HG03139 (cell line): ENCODE measurements at regions not wholly inside any gene's neighbourhood (a gene's known extent, or its start where the extent isn't known, plus 50 kb on each side); places are given as distances from the start of the nearest gene placed in this dataset.

Source experiments
- ATAC-seq: cut with Tn5 transposase; IDR thresholded peaks from one replicate; pipeline ENCODE4 v1.9.1; 2021; ENCODE audit not compliant: unreplicated experiment

GRCh38 chr10:1981976-1982375, 244.7 kb upstream of the ADARB2 start:
- no peak for ATAC-seq

DNA sequence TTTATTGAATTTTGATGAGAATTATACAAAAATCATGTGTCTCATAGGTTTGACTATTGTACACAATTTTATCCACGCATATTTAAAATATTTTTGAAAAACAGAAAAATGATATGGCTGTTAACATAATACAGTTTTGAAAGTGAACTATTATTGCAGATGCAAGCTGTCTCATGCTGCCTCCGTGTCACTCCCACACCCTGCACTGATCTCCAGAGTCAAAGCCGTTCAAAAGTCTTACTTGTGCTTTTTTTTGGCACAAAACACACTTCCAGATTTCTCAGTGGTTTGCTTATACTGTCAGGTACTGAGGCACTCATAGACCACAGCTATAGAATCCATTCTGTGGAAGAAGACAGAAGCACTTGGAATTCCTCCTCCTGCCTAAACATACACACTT, 243.1 kb upstream of the ADARB2 start:
- ATAC-seq: no peak

- no peak for ATAC-seq
Measured at GRCh38 chr10:1978584-1978983, 241.3 kb upstream of the ADARB2 start.

GRCh38 chr10:1977461-1977860, 240.1 kb upstream of the ADARB2 start:
- ATAC-seq: no peak

GRCh38 chr10:1972406-1972805, 235.1 kb upstream of the ADARB2 start:
- ATAC-seq: no peak

GRCh38 chr10:1968257-1969033, 231.1 kb upstream of the ADARB2 start:
- ATAC-seq: no peak

DNA sequence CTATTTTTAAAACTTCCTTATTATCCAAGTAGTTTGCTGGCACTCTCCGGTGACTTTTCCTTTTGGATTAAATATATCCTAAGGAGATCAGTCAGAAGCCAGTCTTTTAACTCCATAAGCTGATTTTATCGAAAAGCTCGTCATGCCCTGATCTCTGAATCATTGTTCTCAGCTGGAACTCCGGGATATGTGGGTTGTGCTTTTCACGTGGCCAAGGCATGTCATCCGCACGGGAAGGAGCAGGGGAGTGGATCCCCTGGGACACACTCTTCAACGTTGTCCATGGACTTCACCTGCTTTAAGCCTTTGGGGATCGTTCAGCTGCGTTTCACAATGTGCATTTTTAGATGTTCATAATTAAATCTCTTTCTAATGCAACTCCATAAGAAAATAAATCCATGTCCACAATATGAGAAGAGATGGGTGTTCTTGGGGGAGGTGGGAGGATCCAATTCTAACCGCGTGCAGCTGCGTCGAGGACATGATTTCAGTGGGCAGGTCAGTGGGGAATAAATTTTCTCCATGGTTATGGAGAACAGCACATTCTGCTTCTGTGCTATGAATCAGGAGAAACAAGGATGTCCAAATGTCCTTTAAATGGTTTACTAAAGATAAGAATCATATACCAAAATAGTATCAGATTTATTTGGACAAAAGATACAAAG, 229.5 kb upstream of the ADARB2 start:
- no peak for ATAC-seq

GRCh38 chr10:1964476-1964875, 227.2 kb upstream of the ADARB2 start:
- no peak for ATAC-seq

DNA sequence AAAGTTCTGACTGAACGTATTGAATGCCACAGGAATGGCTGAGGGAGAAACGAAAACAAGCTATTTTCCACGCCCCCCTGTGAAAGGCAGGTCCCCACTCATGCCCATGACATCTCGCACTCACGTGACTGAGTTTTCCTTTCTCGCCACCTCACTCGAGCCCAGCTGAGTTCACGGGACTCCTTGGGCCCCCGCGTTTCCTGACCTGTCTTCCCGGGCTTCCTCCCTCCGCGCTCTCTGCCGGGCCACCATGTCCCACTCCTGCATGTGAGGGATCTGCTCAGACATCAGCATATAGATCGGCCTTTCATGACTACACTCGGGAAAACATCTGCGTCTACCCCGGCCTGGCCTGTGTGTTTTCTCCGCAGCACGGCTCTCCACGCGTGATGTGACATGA, 226.0 kb upstream of the ADARB2 start:
- ATAC-seq: no peak

DNA sequence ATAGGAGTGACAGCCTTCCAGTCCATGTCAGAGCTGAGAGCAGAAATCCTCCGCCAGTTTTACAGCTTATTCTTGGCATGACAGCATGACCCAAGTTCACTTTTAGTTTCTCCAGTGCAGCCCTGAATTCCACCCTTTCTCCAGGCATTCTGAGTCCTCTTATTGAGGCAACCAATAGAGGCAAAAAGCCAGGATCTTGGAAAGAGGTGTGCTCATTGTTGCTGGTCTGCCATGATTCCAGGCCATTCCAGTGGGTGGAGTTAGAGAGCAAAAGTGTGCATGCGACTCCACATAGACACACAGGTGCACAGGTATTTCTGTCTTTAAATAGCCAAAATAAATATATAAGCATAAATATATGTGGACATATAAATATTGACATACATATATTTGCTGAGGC, 224.7 kb upstream of the ADARB2 start:
- ATAC-seq: no peak

- no peak for ATAC-seq
Measured at GRCh38 chr10:1960982-1961381, 223.7 kb upstream of the ADARB2 start.

DNA sequence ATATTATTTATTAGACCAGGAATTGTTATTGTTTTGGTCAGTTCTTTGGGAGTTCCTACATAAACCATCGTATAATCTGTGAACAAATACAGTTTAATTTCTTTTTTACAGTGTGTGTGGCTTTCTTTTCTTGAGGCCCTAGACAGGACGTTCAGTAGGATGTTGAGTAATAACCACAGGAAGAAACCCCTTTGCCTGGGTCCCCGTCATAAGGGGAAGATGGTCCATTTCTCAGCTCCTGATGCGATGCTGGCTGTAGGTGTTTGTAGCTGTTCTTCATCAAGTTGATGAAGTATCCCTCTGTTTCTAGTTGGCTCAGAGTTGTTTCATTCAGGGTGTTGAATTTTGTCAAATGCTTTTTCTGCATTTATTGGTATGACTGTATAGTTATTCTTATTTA, 219.7 kb upstream of the ADARB2 start:
- ATAC-seq: no peak

- no peak for ATAC-seq
Measured at GRCh38 chr10:1954300-1954699, 217.0 kb upstream of the ADARB2 start.

DNA sequence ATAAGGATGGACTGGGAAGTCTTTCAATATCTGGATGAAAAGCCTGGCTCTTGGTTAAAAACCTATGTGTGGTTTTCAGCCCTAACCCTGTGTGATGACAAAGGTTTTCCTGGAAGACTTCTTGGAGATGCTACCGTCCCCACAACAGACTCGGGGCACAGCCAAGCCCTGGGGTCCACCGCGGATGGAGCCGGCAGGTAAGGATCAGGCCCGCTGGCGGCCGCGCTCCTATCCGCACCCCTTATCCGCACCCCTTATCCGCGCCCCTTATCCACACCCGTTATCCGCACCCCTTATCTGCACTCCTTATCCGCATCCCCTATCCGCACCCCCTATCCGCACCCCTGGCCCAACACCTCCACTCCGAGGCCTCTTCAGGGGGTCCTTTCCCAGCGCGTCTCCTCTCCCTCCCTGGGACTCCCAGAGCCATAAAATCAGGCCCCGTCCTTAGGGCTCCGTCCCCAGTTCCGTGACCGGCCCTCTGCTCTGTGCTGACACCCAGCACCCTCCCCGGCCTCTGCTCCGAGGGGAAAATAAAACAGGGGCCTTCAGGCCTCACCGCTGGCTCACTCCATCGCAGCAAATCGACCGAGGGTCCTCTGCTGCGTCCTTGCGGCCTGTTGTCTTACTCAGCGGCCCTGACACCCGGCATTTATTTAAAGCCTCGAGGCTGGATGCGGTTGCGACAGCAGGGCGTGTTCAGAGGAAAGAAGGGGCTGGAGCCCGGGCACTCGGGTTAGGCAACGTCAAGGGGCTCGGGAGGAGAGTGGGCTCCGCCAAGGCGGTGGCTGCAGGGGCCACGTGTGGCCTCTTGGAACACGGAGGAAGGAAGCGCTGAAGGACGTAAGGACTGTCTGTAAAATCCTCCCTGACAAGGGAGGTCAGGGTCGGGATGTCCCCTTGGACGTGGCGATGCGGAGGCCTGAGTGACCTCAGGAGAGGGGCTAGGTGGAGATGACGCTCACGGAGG, 215.1 kb upstream of the ADARB2 start:
- no peak for ATAC-seq

DNA sequence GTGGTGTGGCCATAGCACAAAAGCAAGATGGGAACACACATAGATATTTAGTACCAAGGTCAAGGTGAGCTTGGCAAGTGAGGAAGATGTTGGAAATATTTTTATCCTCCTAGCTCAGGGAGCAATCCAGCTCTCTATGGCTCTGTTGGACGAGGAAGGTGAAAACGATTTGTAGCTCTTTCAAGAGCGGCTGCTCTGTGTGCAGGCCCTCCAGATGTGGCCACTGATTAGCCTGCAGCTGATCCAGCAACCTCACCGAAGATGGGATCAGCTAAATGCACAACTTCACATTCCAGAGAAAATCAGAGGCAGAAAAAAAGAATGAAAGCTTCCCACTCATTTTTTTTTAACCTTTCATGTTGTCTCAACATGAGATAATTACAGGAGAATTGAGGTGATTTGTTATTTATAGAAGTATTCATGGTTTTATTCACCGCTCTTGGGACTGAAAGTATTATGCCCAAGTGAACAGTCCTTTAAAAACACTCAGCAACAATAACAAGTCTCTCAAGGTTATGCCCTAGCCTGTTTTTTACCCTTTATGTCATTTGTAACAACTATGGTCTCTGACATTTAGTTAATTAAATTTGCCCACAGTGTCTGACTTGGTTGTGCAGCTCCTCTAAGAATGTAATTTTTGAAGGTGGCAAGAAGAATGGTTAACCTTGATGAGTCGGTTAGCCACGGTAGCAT, 213.6 kb upstream of the ADARB2 start:
- ATAC-seq: no peak

GRCh38 chr10:1947464-1948003, 210.2 kb upstream of the ADARB2 start:
- ATAC-seq: no peak

DNA sequence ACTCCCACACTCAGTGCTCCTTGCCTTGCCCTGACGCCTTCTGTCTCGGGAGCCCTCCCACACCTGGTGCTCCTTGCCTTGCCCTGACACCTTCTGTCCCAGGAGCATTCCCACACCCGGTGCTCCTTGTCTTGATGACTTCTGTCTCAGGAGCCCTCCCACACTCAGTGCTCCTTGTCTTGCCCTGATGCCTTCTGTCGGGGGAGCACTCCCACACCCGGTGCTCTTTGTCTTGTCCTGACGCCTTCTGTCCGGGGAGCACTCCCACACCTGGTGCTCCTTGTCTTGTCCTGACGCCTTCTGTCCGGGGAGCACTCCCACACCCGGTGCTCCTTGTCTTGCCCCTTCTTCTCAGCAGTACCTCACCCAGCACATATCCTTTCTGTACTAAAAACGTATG, 207.2 kb upstream of the ADARB2 start:
- ATAC-seq: no peak

- no peak for ATAC-seq
Measured at GRCh38 chr10:1942478-1942877, 205.2 kb upstream of the ADARB2 start.

DNA sequence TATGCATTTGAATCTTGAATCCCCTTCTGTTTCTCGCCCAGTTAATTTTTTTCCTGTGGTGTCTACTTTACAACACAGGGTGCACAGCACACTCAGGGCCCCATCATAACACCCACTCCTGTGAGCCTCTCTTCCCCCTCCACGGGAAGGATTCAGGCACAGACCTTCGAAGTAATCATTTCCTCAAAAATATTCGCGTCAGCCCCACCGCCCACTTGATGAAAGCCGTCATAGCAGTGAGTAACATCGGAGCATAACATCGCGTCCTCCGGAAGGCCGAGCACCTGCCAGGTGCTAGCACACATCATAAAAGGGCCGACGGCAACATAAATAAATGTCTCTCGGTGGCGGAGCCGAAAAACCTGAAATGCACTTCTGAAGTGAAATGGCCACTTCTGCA, 201.7 kb upstream of the ADARB2 start:
- ATAC-seq: no peak

- ATAC-seq: no peak
Measured at GRCh38 chr10:1938317-1938716, 201.0 kb upstream of the ADARB2 start.

DNA sequence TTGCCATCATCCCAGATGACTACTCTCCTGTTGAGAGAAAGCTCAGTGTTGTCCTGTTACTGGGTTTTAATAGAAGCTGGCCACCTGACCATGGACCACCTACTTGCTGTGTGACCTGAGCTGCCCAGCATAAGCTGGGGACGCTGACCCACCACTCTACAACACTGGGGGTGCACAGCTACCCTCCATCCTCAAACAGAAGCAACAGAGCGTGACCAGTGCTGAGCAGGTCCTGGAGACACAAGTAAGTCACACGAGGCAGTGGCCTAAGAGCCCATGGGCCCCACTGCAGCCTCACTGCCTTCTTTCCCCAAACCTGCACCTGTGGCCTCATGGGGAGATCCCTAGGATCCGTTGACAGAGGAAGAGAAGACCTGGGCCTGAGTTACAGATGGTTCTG, 198.6 kb upstream of the ADARB2 start:
- ATAC-seq: no peak
